Stimulated activated CD4-positive, alpha-beta T cell treated with anti-CD3 and anti-CD28 coated beads, Interleukin-1b, Interleukin-23, amount 100 ng/mL, for 48 hours (primary cell): ENCODE measurements at regions not wholly inside any gene's neighbourhood (a gene's known extent, or its start where the extent isn't known, plus 50 kb on each side); places are given as distances from the start of the nearest gene placed in this dataset.
"Not testable (repeated sequence)": the region's sequence is repeated elsewhere in the genome, so short reads cannot be mapped to it uniquely, and the experiment has no call there.

Experiments
- DNase-seq: peaks from one replicate; pipeline ENCODE4 v3.0.0-alpha.2; 2020

- no peak for DNase-seq
Measured at GRCh38 chr1:221204055-221204833, 325.0 kb downstream of the HLX start.

- DNase-seq, result no peak
Measured at GRCh38 chr1:221206076-221206475, 326.8 kb downstream of the HLX start.

GRCh38 chr1:221212926-221213325 lies 333.7 kb downstream of the HLX start:
- no peak for DNase-seq

DNA sequence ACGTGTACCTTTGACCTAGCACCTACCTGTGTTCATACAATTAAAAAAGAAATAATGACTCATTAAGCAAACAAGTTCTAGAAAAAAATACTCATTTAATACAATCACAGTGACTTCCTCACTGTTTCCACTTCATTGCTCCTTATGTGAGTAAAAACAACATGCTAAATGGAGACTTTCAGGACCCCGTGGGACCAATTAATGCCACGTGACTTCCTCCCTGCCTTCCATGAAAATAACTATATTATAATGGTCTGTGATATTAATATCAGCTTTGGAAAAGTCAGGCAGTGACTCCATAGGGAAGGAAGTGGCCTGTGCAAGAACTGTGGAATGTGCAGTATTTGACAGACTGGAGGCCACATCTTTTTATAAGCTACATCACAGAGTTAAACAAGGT lies 337.8 kb downstream of the HLX start:
- no peak for DNase-seq

GRCh38 chr1:221223281-221223680 lies 344.0 kb downstream of the HLX start:
- DNase-seq, result no peak

GRCh38 chr1:221227460-221227859 lies 348.2 kb downstream of the HLX start:
- DNase-seq, result no peak

GRCh38 chr1:221227872-221228337 lies 348.7 kb downstream of the HLX start:
- peak; percentile 1 for DNase-seq

DNA sequence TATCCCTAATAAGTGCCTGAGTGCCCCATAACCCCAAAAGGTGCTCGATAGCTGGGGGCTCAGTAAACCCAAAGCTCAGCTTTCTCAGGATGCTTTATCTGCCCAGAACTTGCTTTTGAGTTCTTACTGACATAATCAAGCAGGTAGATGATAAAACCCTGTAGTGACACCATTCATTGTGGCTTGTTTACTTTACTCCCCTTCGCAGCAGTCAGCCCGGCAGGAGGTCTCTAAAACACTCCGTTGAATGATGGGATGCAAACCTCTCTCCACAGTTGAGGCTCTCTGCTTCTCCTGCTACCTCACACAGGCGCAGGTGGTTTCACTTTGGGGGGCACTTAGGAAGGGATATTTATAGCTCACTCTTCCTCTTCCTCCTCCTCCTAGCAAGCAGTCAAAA lies 349.4 kb downstream of the HLX start:
- DNase-seq, result no peak

GRCh38 chr1:221230605-221231004 lies 351.4 kb downstream of the HLX start:
- no peak for DNase-seq

GRCh38 chr1:221234791-221235190 lies 355.5 kb downstream of the HLX start:
- DNase-seq, result no peak

DNA sequence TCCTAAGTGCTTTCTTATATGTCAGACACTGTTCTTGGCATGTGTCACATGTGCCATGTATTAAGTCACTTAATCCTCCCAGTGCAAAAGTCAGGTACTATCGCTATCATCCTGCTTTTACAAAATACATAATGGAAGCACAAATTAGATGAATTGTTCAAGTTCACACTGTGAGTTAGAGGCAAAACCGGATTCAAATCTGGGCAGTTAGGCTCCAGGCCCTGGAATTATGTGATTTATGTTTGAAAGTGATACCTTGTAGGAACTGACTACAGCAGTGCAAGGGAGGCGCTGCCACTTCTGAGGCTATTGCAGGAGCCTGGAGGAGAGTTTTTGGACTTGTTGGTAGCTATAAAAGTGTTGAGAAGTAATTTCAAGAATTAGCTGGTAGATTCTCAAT lies 358.3 kb downstream of the HLX start:
- DNase-seq, result no peak

- no peak for DNase-seq
Measured at GRCh38 chr1:221239181-221239580, 359.9 kb downstream of the HLX start.

DNA sequence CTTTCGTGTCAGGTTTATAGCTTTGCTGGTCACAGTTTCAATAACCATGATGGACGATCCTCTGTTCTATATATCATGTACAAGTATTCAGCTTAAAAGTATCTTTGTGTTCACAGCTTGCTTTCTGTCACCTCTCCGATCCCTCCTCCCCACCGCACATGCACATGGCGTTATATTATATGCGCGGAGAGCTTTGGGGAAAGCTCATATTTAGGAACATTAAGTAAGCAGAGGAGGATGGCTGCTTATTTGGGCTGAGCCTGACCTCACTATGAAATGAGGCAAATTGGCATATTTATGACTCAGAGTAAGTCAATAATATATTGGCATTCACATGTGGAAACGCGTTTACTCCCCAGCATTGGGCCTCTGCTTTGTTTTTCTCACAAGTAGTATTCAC lies 360.5 kb downstream of the HLX start:
- DNase-seq, result no peak

- no peak for DNase-seq
Measured at GRCh38 chr1:221240690-221241089, 361.4 kb downstream of the HLX start.

- no peak for DNase-seq
Measured at GRCh38 chr1:221241157-221241556, 361.9 kb downstream of the HLX start.

DNA sequence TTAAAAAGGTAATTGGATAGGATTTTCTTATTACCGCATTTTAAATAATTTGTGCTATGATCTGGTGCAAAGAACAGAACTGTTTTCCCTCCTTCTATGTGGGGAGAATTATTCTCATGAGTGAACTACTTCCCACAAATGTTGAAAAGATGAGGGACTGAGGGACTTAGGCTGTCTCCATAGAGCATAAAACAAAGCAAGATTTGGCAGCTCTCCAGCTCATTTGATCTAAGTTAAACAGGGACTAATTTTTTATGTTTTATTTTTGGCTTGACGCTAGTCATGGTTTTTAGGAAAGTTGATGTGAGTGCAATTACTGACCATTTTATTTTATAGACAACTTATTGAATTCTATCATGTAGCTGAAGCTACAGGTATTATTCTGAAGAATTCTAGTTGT lies 362.3 kb downstream of the HLX start:
- DNase-seq, result no peak

- DNase-seq, result no peak
Measured at GRCh38 chr1:221246067-221246466, 366.8 kb downstream of the HLX start.

- DNase-seq, result no peak
Measured at GRCh38 chr1:221246628-221247415, 367.6 kb downstream of the HLX start.

DNA sequence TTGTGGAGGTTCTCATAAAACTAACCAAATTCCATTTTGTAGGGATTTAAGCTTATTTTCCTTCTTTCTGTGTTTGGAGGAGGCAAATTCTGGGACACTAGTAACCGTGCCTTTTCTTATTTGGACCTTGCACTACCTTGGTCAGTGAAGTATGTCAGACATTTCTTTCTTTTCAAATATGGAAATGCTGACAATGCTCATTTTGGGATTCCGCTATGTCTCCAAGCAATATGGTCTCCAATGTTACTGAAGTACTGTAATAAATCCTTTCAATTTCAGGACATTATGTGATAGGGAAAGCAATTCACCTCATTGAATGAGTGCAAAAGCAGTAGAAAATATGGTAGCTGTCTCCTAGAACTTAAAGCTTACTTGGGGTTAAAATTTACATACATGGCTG lies 372.3 kb downstream of the HLX start:
- DNase-seq, result no peak

DNA sequence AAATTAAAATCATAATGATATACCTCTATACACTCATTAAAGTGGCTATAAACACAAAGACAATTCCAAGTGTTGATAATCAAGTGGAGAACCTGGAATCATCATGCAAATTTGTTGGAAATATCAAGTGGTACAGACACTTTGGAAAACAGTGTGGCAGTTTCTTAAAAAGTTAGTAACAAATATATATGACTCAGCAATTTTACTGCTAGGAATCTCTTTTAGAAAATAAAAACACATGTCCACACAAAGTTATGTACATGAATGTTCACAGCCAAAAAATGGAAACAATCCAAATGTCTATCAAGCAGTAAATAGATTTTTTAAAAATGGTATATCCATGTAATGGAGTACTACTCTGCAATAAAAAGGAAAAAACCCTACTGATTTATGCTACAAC lies 375.6 kb downstream of the HLX start:
- no peak for DNase-seq

GRCh38 chr1:221256773-221257172 lies 377.5 kb downstream of the HLX start:
- DNase-seq, result no peak

- DNase-seq, result not testable (repeated sequence)
Measured at GRCh38 chr1:221257548-221257947, 378.3 kb downstream of the HLX start.

GRCh38 chr1:221262677-221263076 lies 383.4 kb downstream of the HLX start:
- DNase-seq, result not testable (repeated sequence)
